ENCODE measurements at regions not wholly inside any gene's neighbourhood (a gene's known extent, or its start where the extent isn't known, plus 50 kb on each side); places are given as distances from the start of the nearest gene placed in this dataset.

DNA sequence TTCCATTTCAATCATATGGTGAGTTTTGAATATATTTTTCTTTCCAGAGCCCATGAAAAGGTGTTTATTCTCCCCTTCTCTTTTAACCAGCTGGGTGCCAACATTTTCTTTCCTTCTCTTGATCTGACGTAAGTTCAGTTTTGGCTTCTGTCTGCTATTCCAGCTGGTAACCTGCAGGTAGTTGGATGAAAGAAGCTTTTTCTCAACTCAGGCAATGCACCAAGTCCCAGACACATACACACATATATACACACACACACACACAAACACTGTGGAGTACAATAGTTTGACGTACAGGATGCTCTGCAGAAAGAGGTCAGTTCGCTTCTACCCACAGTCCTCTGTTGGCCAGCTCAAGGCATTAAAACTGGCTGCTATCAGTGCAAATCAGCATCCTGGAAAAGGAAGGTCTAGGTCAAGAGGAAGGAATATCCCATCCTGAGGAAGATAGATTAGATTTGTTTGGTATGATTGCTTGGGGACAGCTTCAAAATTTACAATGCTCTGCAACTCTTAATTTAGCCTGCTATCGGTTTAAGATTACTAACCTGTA is 214.3 kb upstream of the SEMA6A start:
- H3K36me3 Mint-ChIP-seq (ENCODE audit: low read depth): no peaks in the 10 kb centered on the region
- no peak overlapping the region for H3K4me3 Mint-ChIP-seq
- H3K27me3 Mint-ChIP-seq (ENCODE audit: insufficient read depth): 0 out of 2 replicates have a peak, but pooled peaks cover 2% of the 10 kb centered on the region
- TF ChIP-seq, protein P1, sequence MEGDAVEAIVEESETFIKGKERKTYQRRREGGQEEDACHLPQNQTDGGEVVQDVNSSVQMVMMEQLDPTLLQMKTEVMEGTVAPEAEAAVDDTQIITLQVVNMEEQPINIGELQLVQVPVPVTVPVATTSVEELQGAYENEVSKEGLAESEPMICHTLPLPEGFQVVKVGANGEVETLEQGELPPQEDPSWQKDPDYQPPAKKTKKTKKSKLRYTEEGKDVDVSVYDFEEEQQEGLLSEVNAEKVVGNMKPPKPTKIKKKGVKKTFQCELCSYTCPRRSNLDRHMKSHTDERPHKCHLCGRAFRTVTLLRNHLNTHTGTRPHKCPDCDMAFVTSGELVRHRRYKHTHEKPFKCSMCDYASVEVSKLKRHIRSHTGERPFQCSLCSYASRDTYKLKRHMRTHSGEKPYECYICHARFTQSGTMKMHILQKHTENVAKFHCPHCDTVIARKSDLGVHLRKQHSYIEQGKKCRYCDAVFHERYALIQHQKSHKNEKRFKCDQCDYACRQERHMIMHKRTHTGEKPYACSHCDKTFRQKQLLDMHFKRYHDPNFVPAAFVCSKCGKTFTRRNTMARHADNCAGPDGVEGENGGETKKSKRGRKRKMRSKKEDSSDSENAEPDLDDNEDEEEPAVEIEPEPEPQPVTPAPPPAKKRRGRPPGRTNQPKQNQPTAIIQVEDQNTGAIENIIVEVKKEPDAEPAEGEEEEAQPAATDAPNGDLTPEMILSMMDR (IDR thresholded peaks at IDR 0.05): no peak
- no peak overlapping the region for H3K27ac Mint-ChIP-seq
- no peak for DNase-seq
- peaks cover 25% of the 10 kb centered on the region for H3K9me3 Mint-ChIP-seq
- H3K4me1 Mint-ChIP-seq (ENCODE audit: low read depth): no peaks in the 10 kb centered on the region

DNA sequence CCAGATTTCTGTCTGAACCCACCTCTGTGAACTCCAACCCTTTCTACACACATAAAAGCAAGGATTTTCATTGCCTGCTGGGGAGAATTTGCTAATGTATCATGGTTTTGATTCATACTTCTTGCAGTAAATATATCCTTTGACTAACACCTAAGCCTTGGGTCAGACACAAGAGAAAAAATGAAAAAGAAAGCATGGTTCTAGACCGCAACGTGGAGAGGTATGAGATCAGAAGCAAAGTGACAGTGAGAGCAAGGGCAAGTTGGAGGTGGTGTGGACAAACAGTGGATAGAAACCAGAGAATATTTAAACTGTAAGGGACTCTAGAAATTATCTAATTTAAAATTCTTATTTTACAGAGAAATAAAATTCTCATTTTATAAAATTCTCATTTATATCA is 212.9 kb upstream of the SEMA6A start:
- no peaks in the 10 kb centered on the region for H3K36me3 Mint-ChIP-seq (ENCODE audit: low read depth)
- DNase-seq: no peak
- H3K27me3 Mint-ChIP-seq (ENCODE audit: insufficient read depth): 0 out of 2 replicates have a peak, but pooled peaks cover 2% of the 10 kb centered on the region
- H3K4me3 Mint-ChIP-seq: no peak overlapping the region
- peaks cover 32% of the 10 kb centered on the region for H3K9me3 Mint-ChIP-seq
- TF ChIP-seq, protein P1 (IDR thresholded peaks at IDR 0.05): no peak
- H3K4me1 Mint-ChIP-seq (ENCODE audit: low read depth): no peaks in the 10 kb centered on the region
- no peak overlapping the region for H3K27ac Mint-ChIP-seq

DNA sequence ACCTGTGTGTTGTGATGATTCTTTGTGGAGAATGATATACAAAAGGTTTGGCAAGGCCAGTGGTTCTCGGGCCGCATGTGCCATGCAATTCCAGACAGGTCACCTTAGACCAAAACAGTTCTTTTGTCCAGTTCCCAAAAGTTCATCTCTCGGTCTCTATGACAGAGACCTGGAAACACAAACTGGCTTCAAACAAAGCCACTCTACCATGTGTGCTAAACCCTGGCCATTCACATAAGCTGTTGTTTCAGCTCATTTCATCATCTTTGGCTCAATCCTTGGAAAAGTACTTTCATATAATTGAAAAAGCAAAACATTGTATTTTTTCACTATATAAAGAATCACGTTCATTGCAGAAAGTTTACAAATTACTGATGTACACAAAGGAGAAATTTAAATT is 210.5 kb upstream of the SEMA6A start:
- no peak overlapping the region for H3K27ac Mint-ChIP-seq
- DNase-seq: no peak
- 0 out of 2 replicates have a peak, but pooled peaks cover 2% of the 10 kb centered on the region for H3K27me3 Mint-ChIP-seq (ENCODE audit: insufficient read depth)
- H3K36me3 Mint-ChIP-seq (ENCODE audit: low read depth): no peaks in the 10 kb centered on the region
- H3K4me3 Mint-ChIP-seq: no peak overlapping the region
- TF ChIP-seq, protein P1 (IDR thresholded peaks at IDR 0.05): no peak
- peaks cover 36% of the 10 kb centered on the region for H3K9me3 Mint-ChIP-seq
- no peaks in the 10 kb centered on the region for H3K4me1 Mint-ChIP-seq (ENCODE audit: low read depth)

DNA sequence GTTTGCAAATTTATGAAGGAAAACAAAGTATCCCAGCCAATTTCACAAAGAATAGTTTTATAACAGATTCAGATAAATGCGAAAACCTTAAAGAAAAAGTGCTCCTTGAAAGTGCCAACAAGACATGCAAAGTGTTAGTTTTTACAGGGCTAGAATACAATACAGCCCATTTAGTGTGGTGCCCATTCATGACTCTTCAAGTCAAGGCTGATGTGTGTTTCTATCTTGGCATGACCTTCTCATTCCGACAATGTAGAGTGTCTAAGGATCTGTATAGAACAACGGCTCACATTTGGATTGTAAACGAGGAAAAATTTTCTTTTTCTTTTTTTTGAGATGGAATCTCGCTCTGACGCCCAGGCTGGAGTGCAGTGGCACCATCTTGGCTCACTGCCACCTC is 205.2 kb upstream of the SEMA6A start:
- no peak for DNase-seq
- TF ChIP-seq, protein P1 (IDR thresholded peaks at IDR 0.05): no peak
- Mint-ChIP-seq H3K36me3 (ENCODE audit: low read depth) (no peaks in the 10 kb centered on the region), H3K9me3 (peaks cover 42% of the 10 kb centered on the region), H3K4me1 (ENCODE audit: low read depth) (no peaks in the 10 kb centered on the region), H3K4me3 (no peak overlapping the region), H3K27me3 (ENCODE audit: insufficient read depth) (no peaks in the 10 kb centered on the region), H3K27ac (no peak overlapping the region)

DNA sequence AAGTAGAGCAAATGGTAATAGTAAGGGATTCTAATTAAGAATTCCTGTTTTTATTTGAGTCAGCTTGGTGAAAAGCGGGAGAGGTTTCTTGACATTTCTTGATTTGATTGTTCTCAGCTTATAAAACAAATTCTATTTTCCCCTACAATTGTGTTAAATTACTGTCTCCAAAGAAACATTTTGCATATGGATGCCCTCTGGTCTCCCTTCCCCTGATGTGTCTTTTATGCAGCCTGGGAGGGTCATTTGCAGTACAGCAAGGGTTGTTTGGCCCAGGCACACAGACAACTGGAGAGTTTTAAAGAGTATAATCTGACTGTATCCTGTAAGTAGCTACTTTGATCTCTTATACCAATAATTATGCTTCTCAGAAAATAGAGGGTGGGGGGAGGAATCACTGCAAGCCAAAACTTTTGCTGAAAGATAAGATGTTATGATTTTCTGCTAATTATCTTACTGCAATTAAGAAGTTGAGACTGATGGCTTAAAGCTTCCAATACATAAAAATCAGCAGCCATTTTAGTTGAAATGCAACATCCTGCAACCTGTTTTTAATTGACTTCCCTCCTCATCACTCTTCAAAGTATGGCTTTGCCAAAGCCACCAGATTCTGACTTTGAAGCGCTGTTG is 204.1 kb upstream of the SEMA6A start:
- TF ChIP-seq, protein P1 (IDR thresholded peaks at IDR 0.05): no peak
- Mint-ChIP-seq H3K27me3 (ENCODE audit: insufficient read depth) (no peaks in the 10 kb centered on the region), H3K4me1 (ENCODE audit: low read depth) (no peaks in the 10 kb centered on the region), H3K36me3 (ENCODE audit: low read depth) (no peaks in the 10 kb centered on the region), H3K4me3 (no peak overlapping the region), H3K27ac (no peak overlapping the region), H3K9me3 (peaks cover 37% of the 10 kb centered on the region)
- DNase-seq: no peak

Data from HFFc6 (cell line).